Esophagus muscularis mucosa (tissue), 4 donors: ENCODE measurements at regions not wholly inside any gene's neighbourhood (a gene's known extent, or its start where the extent isn't known, plus 50 kb on each side); places are given as distances from the start of the nearest gene placed in this dataset.

Experiments
- CTCF ChIP-seq, 3 experiments: fragments of 200-600 bp in 2 of 3; fragments of 450-650 bp in 1 of 3; sonication (generic) in 2 of 3; IDR thresholded peaks; one replicate each; pipeline ENCODE4 v1.5.1; 2017 to 2019; ENCODE audit warnings: antibody characterized with exemption in 3 of 3, mild to moderate bottlenecking in 2 of 3, moderate library complexity in 1 of 3
- EP300 ChIP-seq: sonication (generic); formaldehyde crosslinking; IDR thresholded peaks from one replicate; pipeline ENCODE4 v1.6.1; 2017; ENCODE audit warnings: antibody characterized with exemption
- POLR2A ChIP-seq: fragments of 450-650 bp; IDR thresholded peaks from one replicate; pipeline ENCODE4 v1.6.1; 2017; ENCODE audit warnings: antibody characterized with exemption, moderate library complexity, mild to moderate bottlenecking, low read depth

- TF ChIP-seq CTCF (IDR thresholded peaks at IDR 0.05) = no peak
- no peak for TF ChIP-seq POLR2A
- TF ChIP-seq EP300 = no peak
Observed at GRCh38 chr10:128573281-128573845, 447.1 kb upstream of the MKI67 start.
